HL-60 (cell line): ENCODE measurements at regions not wholly inside any gene's neighbourhood (a gene's known extent, or its start where the extent isn't known, plus 50 kb on each side); places are given as distances from the start of the nearest gene placed in this dataset.

Experiments
- DNase-seq, 2 experiments: peaks; one replicate each; pipeline ENCODE4 v3.0.0-alpha.2; 2010 to 2020; ENCODE audit warnings: low read depth in 1 of 2, low spot score in 1 of 2
- H3K27ac ChIP-seq: fragments of 250-450 bp; sonication (Bioruptor Pico); replicated peaks from 2 replicates; pipeline ENCODE4 v1.5.1; 2020; ENCODE audit warnings: mild to moderate bottlenecking, moderate library complexity
- H3K27me3 ChIP-seq: fragments of 250-450 bp; sonication (Bioruptor Pico); 2 replicates; pipeline ENCODE4 v1.5.1; 2021; ENCODE audit warnings: mild to moderate bottlenecking, moderate library complexity; ENCODE audit not compliant: insufficient read depth, poor library complexity, severe bottlenecking
- H3K4me3 ChIP-seq: replicated peaks from 2 replicates; pipeline ENCODE4 v1.5.1; 2011; ENCODE audit warnings: mild to moderate bottlenecking, control low read depth, low read length; ENCODE audit not compliant: insufficient read depth
- CTCF ChIP-seq: IDR thresholded peaks from one replicate; pipeline ENCODE4 v1.5.1; 2011; ENCODE audit warnings: low read length, control low read depth, inconsistent platforms; ENCODE audit not compliant: insufficient read depth
- GABPA ChIP-seq: IDR thresholded peaks from 2 replicates; pipeline ENCODE4 v1.6.1; 2012; ENCODE audit warnings: low read depth
- POLR2AphosphoS5 ChIP-seq: IDR thresholded peaks from 2 replicates; pipeline ENCODE4 v1.6.1; 2012; ENCODE audit warnings: low read depth
- REST ChIP-seq: IDR thresholded peaks from 2 replicates; pipeline ENCODE4 v1.6.1; 2012; ENCODE audit warnings: low read depth; ENCODE audit not compliant: insufficient replicate concordance
- SPI1 ChIP-seq: IDR thresholded peaks from 2 replicates; pipeline ENCODE4 v1.6.1; 2012; ENCODE audit warnings: low read depth, mild to moderate bottlenecking, borderline replicate concordance

GRCh38 chrX:65921363-65921762, 118.5 kb downstream of the VSIG4 start:
- TF ChIP-seq CTCF, result no peak
- no peak for TF ChIP-seq REST
- no peak for TF ChIP-seq POLR2AphosphoS5
- TF ChIP-seq SPI1, result no peak
- DNase-seq, result no peak
- no peaks in the 10 kb centered on the region for H3K27me3 ChIP-seq
- H3K4me3 ChIP-seq, result no peak overlapping the region
- no peak overlapping the region for H3K27ac ChIP-seq

GRCh38 chrX:65920620-65921019, 119.3 kb downstream of the VSIG4 start:
- Histone ChIP-seq H3K4me3 (no peak overlapping the region), H3K27ac (no peak overlapping the region), H3K27me3 (no peaks in the 10 kb centered on the region)
- no peak for DNase-seq
- no peak for TF ChIP-seq REST
- no peak for TF ChIP-seq POLR2AphosphoS5
- TF ChIP-seq SPI1, result no peak
- TF ChIP-seq CTCF, result no peak
- TF ChIP-seq GABPA, result no peak

GRCh38 chrX:65910899-65911298, 129.0 kb downstream of the VSIG4 start:
- Histone ChIP-seq H3K4me3 (no peak overlapping the region), H3K27ac (peak overlapping the region; percentile 7; the same call in 1 of the 2 replicates), H3K27me3 (no peaks in the 10 kb centered on the region)
- no peak for TF ChIP-seq GABPA
- peak in 1 of 2 experiments; percentile 23 for DNase-seq

GRCh38 chrX:65903750-65904149, 136.1 kb downstream of the VSIG4 start:
- no peak overlapping the region for H3K27ac ChIP-seq
- no peak overlapping the region for H3K4me3 ChIP-seq
- no peak for DNase-seq
- TF ChIP-seq POLR2AphosphoS5 (no peak), CTCF (no peak), SPI1 (no peak)
- H3K27me3 ChIP-seq, result no peaks in the 10 kb centered on the region
